ENCODE measurements at regions not wholly inside any gene's neighbourhood (a gene's known extent, or its start where the extent isn't known, plus 50 kb on each side); places are given as distances from the start of the nearest gene placed in this dataset.

- TF ChIP-seq ZNF274 (IDR thresholded peaks at IDR 0.05; ENCODE audit: low read depth, low read length) (no peak), YY1 (IDR thresholded peaks at IDR 0.05; ENCODE audit: insufficient read depth, insufficient read length) (no peak)
Observed at GRCh38 chr12:114744285-114744684, 60.3 kb upstream of the TBX3 start.

Data from NT2/D1 (cell line).